ENCODE measurements at regions not wholly inside any gene's neighbourhood (a gene's known extent, or its start where the extent isn't known, plus 50 kb on each side); places are given as distances from the start of the nearest gene placed in this dataset.

DNA sequence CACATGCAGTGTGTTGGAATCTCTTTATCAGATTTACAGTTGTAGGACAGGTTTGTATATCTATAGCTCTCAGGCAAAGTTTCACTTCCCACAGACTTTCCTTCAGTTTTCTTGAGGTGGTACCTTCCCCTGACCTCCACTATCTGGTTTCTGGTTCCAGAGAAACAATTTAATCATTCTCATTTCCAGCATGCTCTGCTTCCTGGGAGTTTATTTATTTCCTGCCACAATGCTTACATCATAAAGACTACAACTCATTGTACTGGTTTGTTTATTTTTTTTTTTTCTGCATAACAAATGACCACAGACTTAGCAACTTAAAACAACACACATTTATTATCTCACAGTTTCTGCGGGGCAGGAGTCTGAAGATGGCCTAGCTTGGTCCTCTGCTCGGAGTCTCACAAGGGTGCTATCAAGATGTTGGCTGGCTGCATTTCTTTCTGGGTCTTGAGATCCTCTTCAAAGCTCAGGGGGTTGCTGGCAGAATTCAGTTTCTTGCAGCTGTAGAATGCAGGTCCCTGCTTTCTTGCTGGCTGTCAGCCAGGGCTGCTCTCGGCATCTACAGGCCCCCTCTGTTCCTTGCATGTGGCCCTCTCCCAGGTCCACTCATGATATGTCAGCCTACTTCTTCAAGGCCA lies 247.7 kb downstream of the ENC1 start (continued):
- TF ChIP-seq, protein P1, sequence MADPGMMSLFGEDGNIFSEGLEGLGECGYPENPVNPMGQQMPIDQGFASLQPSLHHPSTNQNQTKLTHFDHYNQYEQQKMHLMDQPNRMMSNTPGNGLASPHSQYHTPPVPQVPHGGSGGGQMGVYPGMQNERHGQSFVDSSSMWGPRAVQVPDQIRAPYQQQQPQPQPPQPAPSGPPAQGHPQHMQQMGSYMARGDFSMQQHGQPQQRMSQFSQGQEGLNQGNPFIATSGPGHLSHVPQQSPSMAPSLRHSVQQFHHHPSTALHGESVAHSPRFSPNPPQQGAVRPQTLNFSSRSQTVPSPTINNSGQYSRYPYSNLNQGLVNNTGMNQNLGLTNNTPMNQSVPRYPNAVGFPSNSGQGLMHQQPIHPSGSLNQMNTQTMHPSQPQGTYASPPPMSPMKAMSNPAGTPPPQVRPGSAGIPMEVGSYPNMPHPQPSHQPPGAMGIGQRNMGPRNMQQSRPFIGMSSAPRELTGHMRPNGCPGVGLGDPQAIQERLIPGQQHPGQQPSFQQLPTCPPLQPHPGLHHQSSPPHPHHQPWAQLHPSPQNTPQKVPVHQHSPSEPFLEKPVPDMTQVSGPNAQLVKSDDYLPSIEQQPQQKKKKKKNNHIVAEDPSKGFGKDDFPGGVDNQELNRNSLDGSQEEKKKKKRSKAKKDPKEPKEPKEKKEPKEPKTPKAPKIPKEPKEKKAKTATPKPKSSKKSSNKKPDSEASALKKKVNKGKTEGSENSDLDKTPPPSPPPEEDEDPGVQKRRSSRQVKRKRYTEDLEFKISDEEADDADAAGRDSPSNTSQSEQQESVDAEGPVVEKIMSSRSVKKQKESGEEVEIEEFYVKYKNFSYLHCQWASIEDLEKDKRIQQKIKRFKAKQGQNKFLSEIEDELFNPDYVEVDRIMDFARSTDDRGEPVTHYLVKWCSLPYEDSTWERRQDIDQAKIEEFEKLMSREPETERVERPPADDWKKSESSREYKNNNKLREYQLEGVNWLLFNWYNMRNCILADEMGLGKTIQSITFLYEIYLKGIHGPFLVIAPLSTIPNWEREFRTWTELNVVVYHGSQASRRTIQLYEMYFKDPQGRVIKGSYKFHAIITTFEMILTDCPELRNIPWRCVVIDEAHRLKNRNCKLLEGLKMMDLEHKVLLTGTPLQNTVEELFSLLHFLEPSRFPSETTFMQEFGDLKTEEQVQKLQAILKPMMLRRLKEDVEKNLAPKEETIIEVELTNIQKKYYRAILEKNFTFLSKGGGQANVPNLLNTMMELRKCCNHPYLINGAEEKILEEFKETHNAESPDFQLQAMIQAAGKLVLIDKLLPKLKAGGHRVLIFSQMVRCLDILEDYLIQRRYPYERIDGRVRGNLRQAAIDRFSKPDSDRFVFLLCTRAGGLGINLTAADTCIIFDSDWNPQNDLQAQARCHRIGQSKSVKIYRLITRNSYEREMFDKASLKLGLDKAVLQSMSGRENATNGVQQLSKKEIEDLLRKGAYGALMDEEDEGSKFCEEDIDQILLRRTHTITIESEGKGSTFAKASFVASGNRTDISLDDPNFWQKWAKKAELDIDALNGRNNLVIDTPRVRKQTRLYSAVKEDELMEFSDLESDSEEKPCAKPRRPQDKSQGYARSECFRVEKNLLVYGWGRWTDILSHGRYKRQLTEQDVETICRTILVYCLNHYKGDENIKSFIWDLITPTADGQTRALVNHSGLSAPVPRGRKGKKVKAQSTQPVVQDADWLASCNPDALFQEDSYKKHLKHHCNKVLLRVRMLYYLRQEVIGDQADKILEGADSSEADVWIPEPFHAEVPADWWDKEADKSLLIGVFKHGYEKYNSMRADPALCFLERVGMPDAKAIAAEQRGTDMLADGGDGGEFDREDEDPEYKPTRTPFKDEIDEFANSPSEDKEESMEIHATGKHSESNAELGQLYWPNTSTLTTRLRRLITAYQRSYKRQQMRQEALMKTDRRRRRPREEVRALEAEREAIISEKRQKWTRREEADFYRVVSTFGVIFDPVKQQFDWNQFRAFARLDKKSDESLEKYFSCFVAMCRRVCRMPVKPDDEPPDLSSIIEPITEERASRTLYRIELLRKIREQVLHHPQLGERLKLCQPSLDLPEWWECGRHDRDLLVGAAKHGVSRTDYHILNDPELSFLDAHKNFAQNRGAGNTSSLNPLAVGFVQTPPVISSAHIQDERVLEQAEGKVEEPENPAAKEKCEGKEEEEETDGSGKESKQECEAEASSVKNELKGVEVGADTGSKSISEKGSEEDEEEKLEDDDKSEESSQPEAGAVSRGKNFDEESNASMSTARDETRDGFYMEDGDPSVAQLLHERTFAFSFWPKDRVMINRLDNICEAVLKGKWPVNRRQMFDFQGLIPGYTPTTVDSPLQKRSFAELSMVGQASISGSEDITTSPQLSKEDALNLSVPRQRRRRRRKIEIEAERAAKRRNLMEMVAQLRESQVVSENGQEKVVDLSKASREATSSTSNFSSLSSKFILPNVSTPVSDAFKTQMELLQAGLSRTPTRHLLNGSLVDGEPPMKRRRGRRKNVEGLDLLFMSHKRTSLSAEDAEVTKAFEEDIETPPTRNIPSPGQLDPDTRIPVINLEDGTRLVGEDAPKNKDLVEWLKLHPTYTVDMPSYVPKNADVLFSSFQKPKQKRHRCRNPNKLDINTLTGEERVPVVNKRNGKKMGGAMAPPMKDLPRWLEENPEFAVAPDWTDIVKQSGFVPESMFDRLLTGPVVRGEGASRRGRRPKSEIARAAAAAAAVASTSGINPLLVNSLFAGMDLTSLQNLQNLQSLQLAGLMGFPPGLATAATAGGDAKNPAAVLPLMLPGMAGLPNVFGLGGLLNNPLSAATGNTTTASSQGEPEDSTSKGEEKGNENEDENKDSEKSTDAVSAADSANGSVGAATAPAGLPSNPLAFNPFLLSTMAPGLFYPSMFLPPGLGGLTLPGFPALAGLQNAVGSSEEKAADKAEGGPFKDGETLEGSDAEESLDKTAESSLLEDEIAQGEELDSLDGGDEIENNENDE (IDR thresholded peaks at IDR 0.05; ENCODE audit: insufficient replicate concordance, low read length) = no peak
- TF ChIP-seq EZH2 (IDR thresholded peaks at IDR 0.05; ENCODE audit: low read depth, low read length, severe bottlenecking) (no peak), SP2 (IDR thresholded peaks at IDR 0.05; ENCODE audit: low read length) (no peak), TEAD4 (IDR thresholded peaks at IDR 0.05; ENCODE audit: low read depth, low read length) (no peak), CHD2 (IDR thresholded peaks at IDR 0.05; ENCODE audit: low read length) (no peak), POU5F1 (IDR thresholded peaks at IDR 0.05; ENCODE audit: low read depth, low read length) (no peak), KDM1A (IDR thresholded peaks at IDR 0.05; ENCODE audit: borderline replicate concordance, low read length) (no peak), MAFK (IDR thresholded peaks at IDR 0.05; ENCODE audit: low read depth, low read length) (no peak)
- TF ChIP-seq, protein P2, sequence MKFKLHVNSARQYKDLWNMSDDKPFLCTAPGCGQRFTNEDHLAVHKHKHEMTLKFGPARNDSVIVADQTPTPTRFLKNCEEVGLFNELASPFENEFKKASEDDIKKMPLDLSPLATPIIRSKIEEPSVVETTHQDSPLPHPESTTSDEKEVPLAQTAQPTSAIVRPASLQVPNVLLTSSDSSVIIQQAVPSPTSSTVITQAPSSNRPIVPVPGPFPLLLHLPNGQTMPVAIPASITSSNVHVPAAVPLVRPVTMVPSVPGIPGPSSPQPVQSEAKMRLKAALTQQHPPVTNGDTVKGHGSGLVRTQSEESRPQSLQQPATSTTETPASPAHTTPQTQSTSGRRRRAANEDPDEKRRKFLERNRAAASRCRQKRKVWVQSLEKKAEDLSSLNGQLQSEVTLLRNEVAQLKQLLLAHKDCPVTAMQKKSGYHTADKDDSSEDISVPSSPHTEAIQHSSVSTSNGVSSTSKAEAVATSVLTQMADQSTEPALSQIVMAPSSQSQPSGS (IDR thresholded peaks at IDR 0.05; ENCODE audit: low read length) = no peak
